NCI-H2171 (cell line): ENCODE measurements at regions not wholly inside any gene's neighbourhood (a gene's known extent, or its start where the extent isn't known, plus 50 kb on each side); places are given as distances from the start of the nearest gene placed in this dataset.

Experiments used
- DNase-seq: peaks from one replicate; lab custom pipeline; 2025; lab: John Stamatoyannopoulos, UW

DNA sequence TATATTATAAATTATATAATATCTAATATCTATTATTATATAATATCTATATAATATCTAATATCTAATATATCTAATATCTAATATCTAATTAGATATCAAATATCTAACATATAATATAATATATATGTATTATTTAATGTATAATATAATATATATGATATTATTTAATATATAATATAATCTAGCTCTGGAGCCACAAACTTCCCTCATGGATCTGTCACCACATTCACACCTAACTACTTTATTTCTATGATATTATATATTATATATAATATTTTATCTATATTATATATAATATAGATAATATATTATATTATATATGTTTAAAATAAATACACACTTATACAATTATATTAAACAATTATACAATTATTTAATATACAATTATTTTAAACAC lies 667.5 kb downstream of the KCTD8 start:
- DNase-seq = no peak

DNA sequence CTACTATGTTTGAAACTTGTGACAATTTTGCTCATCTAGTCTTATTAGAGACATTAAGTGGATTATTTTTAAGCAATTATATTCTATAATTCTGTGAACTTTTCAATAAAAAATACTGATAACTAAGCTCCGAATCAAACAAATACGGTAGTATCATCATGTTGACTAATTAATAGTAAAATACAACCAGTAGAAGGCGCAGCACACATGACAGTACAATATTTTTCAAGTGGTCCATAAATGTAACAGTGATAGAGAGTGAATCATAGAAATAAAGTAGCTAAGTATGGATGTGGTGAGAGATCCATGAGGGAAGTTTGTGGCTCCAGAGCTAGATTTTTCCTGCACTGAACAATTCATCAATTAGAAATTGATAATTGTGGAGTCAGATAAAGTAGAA lies 666.2 kb downstream of the KCTD8 start:
- DNase-seq = no peak

DNA sequence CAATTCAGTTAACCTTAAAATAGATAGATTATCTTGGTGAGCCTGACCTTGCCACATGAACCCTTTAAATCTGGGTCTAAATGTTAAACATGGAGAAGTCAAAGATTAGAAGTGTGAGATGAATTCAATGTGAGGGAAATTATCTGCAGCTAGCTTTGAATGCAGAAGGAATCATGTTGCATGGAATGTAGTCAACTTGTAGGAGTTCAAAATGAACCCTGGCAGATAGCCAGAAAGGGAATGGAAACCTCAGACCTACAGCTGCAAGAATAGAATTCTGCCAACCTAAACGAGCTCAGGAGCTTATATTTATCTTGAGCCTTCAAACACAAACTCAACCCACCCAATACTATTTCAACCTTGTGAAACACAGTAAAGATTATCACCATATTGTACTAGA lies 632.5 kb downstream of the KCTD8 start:
- peak; percentile 16 for DNase-seq

DNA sequence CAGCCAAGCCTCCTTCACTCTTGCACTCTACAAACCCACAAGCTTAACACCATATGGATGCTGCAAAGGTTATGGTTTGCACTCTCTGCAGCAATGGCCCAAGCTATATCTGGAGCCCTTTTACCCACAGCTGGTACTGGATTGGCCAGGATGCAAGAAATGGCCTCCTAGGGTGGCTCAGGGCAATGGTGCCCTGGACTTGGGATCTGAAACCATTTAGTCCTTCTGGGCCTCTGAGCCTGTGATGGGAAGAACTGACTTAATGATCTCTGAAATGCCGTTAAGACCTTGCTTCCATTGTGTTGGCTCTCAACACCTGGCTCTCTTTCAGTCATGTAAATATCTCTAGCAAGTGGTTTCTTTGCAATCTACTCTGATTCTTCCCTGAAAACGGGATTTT lies 626.0 kb downstream of the KCTD8 start:
- no peak for DNase-seq

DNA sequence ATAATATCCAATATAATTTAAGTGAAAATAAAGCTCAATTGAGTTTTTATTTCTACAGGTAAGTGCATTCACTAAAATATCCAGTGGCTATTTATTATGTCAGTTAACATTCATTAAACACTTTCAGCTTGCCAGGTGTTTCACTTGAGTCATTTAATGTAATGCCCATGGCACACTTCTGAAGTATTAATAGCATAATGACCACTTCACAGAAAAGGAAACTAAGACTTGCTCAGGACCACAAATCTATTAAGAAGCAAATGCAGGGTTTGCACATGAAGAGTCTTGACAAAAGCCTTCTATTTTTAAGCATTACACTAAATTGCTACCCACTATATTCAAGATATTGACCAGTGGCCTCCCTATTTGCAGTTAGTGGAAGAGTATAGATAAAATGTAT lies 612.7 kb downstream of the KCTD8 start:
- DNase-seq = no peak

DNA sequence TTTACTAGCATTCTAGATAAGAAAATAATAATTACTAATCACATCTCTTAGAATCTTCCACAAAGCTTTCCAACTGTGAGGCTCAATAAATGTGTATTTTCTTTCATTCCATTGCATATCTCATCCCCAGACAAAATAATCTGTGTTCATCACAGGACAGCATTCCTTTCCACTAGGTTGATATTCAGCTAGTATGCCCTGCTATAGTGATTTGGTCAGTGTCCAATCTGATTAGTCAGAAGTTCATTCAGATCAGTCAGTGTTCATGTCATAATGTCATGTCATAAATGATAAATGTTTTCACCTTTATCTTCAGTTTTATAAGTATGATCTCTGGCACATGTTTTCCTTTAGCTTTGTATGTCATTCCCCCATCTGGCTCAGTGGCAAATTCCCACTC lies 611.4 kb downstream of the KCTD8 start:
- DNase-seq = no peak

DNA sequence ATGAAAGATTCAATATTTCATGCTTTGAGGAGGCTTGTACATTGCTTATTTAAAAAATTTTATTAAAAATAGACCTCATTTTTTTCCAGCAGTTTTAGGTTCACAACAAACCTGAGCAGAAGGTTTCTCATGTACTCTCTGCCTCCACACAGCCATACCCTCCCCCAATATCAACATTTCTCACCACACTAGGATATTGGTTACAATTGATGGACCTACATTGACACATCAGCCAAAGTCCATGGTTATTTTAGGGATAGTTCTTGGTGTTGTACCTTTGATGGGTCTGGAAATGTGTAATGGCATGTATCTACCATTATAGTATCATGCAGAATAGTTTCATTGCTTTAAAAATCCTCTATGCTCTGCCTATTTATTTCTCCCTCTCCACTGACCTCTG lies 611.0 kb downstream of the KCTD8 start:
- DNase-seq = no peak

DNA sequence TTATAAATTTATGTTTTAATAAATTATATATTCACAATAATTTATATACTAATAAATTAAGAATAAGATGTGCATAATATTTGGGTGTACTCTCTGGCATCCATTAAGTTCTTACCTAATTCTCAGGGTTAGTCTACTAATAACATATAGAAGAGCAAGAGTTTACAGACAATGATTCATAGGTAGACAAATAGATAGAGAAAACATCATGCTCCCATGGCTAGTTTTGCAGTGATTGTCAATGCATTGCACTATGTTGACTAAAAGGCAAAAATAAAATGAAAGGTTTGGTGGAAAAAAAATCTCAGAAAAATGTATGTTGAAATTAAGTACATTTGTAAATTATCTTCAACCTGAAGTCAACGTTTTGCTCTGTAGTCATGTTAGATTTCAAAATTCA lies 606.0 kb downstream of the KCTD8 start:
- no peak for DNase-seq

DNA sequence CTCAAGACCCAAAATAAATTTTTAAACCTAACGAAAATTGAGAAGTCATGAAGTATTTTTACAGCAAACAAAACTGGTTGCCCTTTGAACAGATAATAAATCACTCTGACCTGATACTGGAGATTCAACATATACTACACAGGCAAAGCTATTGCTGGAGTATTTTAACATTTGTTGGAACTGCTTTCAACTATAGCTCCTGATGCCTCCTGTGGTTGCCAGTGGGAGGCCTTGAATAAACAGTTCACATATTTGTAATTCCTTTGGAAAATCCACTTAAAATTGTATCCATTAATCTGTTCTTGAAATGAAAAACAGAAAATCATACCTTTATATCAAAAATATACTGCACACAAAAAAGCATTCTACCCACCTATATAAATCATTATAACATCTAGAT lies 605.1 kb downstream of the KCTD8 start:
- DNase-seq = no peak

DNA sequence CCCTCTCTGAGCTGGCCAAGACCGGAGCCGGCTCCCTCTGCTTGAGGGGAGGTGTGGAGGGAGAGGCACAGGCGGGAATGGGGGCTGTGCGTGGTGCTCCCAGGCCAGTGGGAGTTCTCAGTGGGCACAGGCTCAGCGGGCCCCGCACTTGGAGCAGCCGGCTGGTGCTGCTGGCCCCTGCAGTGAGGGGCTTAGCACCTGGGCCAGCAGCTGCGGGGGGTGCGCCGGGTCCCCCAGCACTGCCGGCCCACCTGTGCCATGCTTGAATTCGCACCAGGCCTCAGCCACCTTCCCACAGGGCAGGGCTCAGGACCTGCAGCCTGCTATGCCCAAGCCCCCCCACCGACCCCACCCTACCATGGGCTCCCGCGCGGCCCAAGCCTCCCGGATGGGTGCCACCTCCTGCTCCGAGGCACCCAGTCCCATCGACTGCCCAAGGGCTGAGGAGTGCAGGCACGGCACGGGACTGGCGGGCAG lies 602.5 kb downstream of the KCTD8 start:
- no peak for DNase-seq

DNA sequence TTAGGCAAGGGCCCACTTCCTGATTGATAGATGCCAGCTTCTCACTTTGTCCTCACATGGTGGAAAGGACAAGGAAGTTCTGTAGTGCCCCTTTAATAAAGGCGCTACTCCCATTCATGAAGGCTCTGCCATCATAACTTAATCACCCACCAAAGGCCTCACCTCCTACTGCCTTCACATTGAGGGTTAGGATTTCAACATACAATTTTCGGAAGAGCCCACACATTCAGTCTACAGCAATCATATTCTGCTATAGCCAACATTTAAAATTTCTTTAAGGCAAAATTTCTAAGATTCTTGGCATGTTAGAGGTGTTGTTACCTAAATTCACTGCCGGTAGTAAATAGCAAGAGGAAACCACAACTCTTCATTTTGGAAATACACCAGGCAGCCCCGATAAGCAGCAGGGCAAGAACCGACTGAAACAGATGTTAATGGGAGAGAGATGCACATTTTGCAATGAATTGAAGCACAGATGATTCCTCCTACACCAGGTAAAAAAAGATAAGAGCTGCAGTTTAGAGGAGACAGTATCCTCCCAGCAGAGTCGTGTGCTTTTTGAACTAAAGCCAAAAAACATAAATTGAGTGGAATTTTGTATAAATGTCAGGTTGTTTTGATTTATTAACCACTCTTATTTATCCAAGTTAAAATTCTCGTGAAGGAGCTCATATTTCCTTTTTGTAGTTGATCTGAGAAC lies 594.9 kb downstream of the KCTD8 start:
- DNase-seq = peak; percentile 13

DNA sequence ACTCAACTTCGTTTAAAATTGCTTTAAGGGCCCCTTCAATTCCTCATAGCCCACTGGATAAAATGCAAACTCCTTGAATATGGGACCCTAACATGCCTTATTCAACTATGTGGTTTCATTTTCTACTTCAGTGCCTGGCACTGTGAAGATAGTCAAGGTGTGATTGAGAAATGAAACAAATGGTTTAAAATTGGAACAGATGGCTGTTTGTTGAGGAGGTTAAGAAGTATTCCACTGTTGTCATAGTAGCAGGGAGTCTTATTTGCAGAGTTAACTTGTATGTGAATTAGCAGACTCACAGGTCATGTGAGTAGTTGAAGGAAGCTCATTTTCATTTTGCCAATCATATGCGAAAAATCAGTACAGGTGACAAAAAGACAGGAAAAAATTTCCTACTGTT lies 593.3 kb downstream of the KCTD8 start:
- DNase-seq = peak; percentile 47

DNA sequence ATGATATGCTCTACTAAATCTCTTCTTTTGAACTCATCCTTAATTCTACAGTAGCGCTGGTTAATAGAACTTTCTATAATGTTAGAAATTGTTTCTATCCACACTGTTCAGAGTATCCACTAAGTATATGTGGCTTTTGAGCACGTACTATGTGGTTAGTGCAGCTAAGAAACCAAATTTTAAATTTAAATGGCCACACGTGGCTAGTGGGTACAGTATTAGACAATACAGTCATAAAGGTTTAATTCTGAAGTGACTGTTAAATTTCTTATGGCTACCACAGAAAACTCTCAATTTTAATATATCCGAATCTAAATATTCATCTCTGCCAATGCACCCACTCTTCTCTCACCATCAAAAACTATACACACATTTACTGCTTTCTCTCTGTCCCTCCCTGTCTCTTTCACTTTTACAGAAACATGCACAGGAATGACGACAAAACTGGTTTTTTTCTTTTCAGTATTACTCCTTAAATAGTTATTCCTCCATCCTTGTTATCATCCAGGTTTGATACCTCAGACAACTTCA lies 583.9 kb downstream of the KCTD8 start:
- DNase-seq = no peak

DNA sequence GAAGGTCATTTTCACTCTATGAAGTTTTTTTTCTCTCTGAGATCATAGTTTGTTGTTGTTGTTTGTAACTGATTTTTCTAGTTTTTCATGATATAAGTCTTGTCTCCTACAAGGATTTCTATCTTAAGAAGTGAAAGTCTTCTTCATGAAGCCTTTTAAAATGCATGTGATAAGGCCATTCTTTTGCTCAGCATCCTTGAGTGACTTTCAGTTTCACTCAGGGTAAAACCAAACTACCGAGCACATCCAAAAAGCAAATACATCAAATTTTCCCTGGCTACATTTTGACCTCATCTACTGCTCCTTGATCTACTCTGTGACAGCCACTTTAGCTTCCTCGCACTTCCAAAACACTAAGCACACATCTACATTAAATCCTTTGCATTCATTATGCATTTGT lies 580.7 kb downstream of the KCTD8 start:
- no peak for DNase-seq

DNA sequence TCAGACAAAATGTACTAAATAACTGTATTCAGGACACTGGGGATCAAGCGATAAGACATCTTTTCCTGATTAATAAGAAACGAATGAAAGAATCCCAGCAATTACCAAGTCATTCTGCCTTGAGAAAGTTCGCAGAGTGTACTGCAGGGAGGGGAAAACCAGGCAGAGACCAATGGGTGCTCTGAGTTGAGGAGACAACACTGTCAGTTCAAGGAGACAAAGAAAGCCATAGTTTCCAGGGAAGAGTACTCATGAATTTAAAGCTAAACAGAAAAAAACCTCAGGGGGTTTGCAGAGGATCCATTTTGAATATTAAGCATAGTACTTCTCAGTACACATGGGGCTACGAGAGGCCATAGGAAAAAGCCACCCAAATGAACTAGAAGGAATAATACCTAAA lies 573.0 kb downstream of the KCTD8 start:
- no peak for DNase-seq

DNA sequence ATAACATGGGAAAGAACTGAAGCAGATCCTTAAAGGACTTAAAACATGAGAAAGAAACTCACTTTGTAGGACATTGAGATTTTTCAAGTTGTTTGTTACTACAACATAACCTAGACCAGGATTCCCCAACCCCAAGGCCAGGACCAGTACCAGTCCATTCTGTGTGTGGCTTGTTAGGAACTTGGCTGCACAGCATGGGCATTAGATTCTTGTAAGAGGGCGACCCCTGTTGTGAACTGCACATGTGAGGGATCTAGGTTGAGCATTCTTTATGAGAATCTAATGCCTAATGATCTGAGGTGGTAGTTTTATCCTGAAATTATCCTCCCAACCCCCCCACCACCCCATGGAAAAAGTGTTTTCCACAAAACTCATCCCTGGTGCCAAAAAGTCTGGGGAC lies 566.1 kb downstream of the KCTD8 start:
- DNase-seq = no peak

DNA sequence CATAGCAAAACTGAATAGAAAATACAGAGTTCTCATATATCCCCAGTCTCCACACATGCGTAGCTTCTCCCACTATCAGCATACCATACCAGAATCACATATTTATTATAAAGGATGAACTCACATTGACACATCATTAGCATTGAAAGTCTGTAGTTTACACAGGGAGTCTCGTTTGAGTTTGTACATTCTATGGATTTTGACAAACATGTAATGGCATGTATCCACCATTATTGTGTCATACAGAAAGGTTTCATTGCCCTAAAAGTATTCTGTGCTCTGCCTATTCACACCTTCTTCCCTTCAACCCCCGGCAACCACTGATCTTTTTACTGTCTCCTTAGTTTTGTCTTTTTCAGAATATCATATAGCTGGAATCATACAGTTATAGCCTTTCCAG lies 562.4 kb downstream of the KCTD8 start:
- DNase-seq = no peak

DNA sequence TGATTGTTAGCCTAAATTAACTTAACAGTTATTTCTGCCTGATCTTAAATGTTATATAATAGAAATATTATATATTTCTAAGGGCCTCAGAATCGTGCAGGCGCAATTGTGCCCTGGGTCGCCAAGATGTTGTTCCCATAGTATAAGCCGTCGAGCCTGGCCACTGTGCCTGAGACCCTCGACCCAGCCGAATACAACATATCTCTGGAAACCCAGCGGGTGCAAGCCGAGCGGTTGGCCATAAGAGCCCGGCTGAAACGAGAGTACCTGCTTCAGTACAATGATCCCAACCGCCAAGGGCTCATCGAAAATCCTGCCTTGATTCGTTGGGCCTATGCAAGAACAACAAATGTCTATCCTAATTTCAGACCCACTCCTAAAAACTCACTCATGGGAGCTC lies 549.8 kb downstream of the KCTD8 start:
- DNase-seq = no peak

DNA sequence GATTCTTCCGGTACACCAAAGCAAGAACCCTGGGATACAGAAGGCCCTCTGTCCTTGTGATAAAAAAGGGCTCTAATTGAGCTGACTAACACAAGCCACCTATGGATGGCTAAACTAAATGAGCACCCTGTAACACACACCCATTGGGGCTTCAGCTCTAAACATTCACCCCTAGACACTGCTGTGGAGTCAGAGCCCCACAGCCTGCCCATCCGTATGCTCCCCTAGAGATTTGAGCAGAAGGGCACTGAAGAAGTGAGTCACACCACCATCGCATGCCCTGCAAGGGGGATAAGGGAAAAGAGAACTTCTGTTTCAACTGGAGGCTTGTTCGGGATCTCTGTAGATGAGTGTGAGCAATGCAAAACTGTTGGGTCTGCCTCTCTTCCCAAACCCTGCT lies 545.2 kb downstream of the KCTD8 start:
- no peak for DNase-seq

DNA sequence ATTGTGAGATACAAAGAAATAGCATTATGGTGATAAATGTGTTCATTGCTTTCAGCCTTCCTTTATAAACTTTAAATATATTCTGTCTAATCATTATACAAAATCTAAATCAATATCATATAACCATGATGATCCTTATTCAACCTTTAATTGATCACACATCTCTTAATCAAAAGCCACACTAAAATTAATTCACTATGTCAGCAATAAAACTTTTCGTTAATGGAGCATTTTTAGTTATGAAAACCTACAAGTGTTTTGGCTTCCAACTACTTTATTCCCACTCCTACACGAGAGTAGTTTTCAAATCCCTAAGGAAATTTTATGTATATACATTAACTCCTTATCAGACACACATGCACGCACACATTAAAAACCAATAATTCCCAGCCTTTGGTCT lies 530.2 kb downstream of the KCTD8 start:
- DNase-seq = no peak

DNA sequence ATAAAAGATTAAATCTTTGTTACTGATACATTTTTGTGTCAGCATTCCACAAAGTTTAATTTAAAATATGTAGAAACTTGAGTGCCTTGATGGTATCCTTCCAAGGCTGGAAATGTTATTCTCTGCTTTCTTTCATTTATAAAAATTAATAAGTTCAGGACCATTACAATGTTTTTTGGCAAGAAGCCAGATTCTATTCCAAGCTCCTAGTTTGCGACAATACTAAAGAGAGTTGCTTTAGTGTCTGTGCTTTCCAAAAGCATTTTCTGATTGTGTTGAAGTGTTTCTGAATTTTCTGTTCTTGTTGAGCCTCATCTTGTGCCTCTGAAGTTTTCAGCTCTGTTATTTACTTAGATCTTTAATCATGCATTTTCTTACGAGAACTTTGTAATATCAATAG lies 516.2 kb downstream of the KCTD8 start:
- no peak for DNase-seq

DNA sequence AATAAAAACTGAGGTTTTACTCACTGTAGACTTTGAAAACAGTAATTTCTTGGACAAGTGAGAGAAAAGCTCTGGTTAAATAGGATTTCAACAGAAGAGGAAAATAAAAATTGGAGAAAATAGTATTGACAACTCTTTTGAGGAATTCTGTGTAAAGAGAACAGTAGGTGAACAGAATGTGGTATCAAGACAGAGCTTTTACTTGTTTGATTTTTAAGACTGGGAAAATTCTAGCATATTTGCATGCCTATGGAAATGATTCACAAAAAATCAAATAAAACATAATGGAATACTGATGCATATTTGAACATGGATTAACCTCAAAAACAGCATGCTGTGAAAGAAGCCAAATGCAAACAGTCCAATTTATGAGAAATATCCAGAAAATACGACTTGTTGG lies 504.6 kb downstream of the KCTD8 start:
- no peak for DNase-seq

DNA sequence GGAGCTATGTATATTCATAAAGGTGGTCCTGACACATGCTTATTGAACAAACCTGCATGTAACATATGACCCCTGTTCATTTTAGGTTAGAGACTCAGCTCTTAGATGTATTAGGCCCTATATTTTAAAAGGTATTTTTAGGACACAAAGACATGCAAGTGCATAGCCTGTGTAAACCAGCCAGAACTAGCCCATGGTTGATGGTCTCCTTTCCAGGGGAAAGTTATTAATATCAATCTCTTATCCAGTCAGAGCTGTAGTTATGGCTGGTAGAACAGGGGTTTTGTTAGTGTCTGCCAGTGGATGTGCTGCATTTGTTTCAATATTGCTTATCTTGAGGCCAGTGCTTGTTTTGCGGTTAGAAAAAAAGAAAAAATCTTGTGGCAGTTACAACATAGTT lies 488.6 kb downstream of the KCTD8 start:
- DNase-seq = no peak

DNA sequence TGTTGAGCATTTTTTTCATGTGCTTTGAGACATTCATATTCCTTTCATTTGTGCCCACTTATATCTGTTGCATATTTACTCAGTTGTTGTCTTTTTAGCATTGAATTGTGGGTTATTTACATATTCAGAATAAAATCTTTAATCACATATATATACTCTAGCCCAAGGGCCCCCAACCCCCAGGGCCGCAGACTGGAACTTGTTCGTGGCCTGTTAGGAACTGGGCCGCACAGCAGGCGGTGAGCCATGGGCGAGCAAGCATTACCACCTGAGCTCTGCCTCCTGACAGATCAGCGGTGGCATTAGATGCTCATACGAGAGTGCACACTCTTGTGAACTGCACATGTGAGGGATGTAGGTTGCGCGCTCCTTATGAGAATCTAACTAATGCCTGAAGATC lies 480.6 kb downstream of the KCTD8 start:
- no peak for DNase-seq
